SHP77 treated with DMSO at 0.1 percent for 48 hours (cell line): ENCODE measurements at regions not wholly inside any gene's neighbourhood (a gene's known extent, or its start where the extent isn't known, plus 50 kb on each side); places are given as distances from the start of the nearest gene placed in this dataset.
"Not testable (repeated sequence)": the region's sequence is repeated elsewhere in the genome, so short reads cannot be mapped to it uniquely, and the experiment has no call there.

Source experiments
- DNase-seq: peaks from one replicate; lab custom pipeline; 2025; lab: John Stamatoyannopoulos, UW

DNA sequence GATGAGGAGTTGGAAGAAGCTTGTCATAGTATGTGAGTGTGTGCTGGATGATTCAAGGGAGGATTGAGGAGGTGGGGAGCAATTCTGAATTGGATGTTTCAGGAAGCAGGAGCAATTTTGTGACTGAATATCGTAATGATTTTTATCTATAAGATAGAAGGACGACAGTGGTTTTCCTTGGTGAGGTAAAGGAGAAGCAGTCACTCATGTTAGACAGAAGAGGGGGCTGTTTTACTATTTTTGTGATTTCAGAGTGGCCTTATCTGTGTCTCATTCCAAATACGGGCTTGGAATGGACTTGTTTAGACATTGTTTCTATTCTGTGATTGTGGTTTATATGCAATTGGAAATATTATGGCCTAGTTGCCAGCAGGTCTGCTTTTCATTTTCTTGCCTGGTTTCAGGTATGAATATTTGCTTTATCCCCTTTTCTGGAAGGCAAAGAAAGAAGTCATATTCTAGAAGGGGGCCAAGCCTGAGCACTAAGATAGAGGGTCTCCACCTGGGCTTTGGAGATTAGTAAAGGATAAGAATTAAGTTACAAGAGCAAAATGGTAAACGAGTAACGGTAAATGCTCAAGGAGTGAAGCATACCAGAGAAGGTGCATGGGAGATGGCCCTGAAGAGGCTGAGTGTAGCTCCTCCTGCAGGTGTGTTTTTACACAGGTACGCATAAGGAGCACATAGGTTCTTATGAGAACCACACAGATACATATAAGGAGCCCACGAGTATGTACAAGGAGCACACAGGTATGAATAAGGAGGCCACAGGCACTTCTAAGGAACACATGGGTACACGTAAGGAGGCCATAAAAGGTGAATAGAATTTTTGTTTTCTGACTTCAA, 124.6 kb upstream of the KCNAB1 start:
- DNase-seq: peak; percentile 34

- DNase-seq: no peak
Measured at GRCh38 chr3:155996882-155997281, 123.5 kb upstream of the KCNAB1 start.

- DNase-seq: not testable (repeated sequence)
Measured at GRCh38 chr3:155998173-155998572, 122.2 kb upstream of the KCNAB1 start.

DNA sequence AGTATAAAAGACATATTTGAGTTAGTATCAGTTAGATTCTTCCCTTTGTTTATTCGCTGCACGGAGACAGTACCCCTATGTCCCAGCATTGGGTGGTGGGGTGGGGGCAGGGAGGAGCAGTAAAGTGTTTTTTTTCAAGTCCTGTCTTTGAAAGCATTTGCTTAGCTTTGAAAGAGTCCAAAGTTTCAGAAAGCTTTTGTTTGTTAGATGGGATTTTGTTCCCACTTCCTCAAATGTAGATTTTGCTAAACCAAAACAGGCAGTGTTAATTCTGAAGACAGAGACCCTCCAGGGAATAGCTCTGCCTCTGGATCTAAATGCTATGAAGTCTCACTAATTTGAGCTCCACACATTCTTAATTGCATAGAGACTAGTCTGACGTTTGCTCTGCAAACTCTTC, 114.6 kb upstream of the KCNAB1 start:
- no peak for DNase-seq

GRCh38 chr3:156010829-156011228, 109.5 kb upstream of the KCNAB1 start:
- peak; percentile 9 for DNase-seq

- no peak for DNase-seq
Measured at GRCh38 chr3:156014489-156014888, 105.9 kb upstream of the KCNAB1 start.

GRCh38 chr3:156016902-156017301, 103.5 kb upstream of the KCNAB1 start:
- DNase-seq: no peak

- DNase-seq: no peak
Measured at GRCh38 chr3:156017352-156018030, 102.9 kb upstream of the KCNAB1 start.

GRCh38 chr3:156024904-156025533, 95.4 kb upstream of the KCNAB1 start:
- no peak for DNase-seq

- DNase-seq: no peak
Measured at GRCh38 chr3:156029208-156029607, 91.2 kb upstream of the KCNAB1 start.

- no peak for DNase-seq
Measured at GRCh38 chr3:156030723-156031122, 89.7 kb upstream of the KCNAB1 start.

DNA sequence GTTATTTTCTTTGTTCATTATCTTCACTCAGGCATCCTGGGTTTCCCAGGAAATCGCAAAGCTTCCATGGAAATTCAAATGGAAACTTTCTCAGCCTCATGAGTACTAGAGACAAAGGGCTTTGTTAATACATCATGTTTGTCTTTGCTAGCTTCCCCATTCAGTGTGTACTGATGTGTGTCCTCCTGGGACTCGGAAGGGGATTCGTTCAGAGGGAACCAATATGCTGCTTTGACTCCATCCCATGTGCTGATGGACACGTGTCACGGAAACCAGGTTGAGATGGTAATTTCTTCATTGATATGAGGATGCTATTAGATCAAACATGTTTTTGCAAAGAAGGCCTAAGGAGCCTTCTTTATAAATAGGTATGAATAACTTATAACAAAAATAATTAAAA, 87.0 kb upstream of the KCNAB1 start:
- no peak for DNase-seq

GRCh38 chr3:156035158-156035557, 85.2 kb upstream of the KCNAB1 start:
- no peak for DNase-seq

GRCh38 chr3:156036258-156037053, 83.9 kb upstream of the KCNAB1 start:
- no peak for DNase-seq

- peak; percentile 94 for DNase-seq
Measured at GRCh38 chr3:156037356-156037755, 83.0 kb upstream of the KCNAB1 start.

GRCh38 chr3:156038869-156039268, 81.5 kb upstream of the KCNAB1 start:
- DNase-seq: no peak

DNA sequence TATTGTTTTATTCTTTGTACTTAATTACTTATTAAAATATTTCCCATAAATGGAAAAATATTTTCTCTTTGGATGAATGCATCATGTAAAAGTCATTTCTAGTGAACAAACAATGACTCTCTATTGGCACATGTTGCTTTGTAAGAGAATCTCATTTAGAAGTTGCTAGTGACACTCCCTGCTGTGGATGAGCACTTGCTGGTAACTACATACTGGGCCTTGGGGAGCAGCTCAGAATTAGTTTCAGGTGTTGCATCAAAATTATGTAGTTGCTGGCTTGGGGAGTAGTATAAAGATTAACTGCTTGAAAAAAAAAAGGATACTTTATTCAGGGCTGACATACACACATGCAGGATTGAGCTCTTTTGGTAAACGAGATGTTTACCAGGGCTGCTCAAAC, 80.3 kb upstream of the KCNAB1 start:
- DNase-seq: no peak

- not testable (repeated sequence) for DNase-seq
Measured at GRCh38 chr3:156041216-156041841, 79.0 kb upstream of the KCNAB1 start.

GRCh38 chr3:156041856-156042255, 78.5 kb upstream of the KCNAB1 start:
- DNase-seq: not testable (repeated sequence)

- peak; percentile 9 for DNase-seq
Measured at GRCh38 chr3:156043832-156044633, 76.3 kb upstream of the KCNAB1 start.

DNA sequence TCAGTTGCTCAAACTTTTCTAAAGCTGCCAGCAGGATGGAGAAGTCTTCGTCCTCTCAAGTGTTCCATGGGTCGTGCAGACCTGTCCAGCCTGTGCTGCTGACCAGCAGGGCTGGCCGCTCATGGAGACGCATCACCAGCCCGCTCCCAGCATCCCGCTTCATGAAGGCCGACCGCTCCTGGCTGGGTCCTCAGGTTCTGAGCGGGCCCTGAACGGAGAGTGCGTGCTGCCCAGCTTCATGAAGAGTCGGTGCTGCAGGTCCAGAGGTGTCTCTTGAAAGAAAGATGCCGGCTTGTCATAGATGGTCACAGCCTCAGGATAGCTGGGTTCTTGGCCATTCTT, 75.8 kb upstream of the KCNAB1 start:
- DNase-seq: no peak
